Thyroid gland (tissue), 4 donors: ENCODE measurements at regions not wholly inside any gene's neighbourhood (a gene's known extent, or its start where the extent isn't known, plus 50 kb on each side); places are given as distances from the start of the nearest gene placed in this dataset.

Experiments
- DNase-seq, 2 donors: peaks; one replicate each; pipeline ENCODE4 v3.0.0-alpha.2; 2019
- H3K27ac ChIP-seq, 3 donors: fragments of 200-600 bp; sonication (generic); 1 replicate in 2 of 3; 2 replicates in 1 of 3; pipeline ENCODE4 v1.5.1; 2016 to 2019; ENCODE audit warnings: mild to moderate bottlenecking in 1 of 3, moderate library complexity in 1 of 3
- H3K27me3 ChIP-seq: fragments of 200-600 bp; sonication (generic); one replicate; pipeline ENCODE4 v1.5.1; 2019
- H3K36me3 ChIP-seq, 2 donors: fragments of 200-600 bp; sonication (generic); one replicate each; pipeline ENCODE4 v1.5.1; 2016 to 2019
- H3K4me1 ChIP-seq, 2 donors: fragments of 200-600 bp; sonication (generic); one replicate each; pipeline ENCODE4 v1.5.1; 2017 to 2019
- H3K4me3 ChIP-seq, 3 donors: fragments of 200-600 bp; sonication (generic); replicated peaks in 1 of 3; 1 replicate in 2 of 3; 2 replicates in 1 of 3; pipeline ENCODE4 v1.5.1; 2016; ENCODE audit warnings: mild to moderate bottlenecking in 1 of 3
- H3K9me3 ChIP-seq: fragments of 200-600 bp; sonication (generic); one replicate; pipeline ENCODE4 v1.5.1; 2017
- POLR2A ChIP-seq, 2 donors: fragments of 450-650 bp; IDR thresholded peaks; one replicate each; pipeline ENCODE4 v1.6.1; 2017; ENCODE audit warnings: antibody characterized with exemption in 2 of 2, mild to moderate bottlenecking in 2 of 2, moderate library complexity in 1 of 2
- WGBS, 2 donors: methylation state at CpG; one replicate each; pipeline ENCODE4 v1.1.5; 2017; 5-methylcytosine and 5-hydroxymethylcytosine counted together
- intact Hi-C: fragments of 100-400 bp; cut with DNase I; formaldehyde crosslinking; loops from one replicate; pipeline ENCODE4 v1.15.1; 2023
- TF ChIP-seq, protein P1 (sequence below), 6 experiments: fragments of 200-600 bp in 3 of 6; fragments of 450-650 bp in 3 of 6; sonication (generic) in 3 of 6; IDR thresholded peaks; one replicate each; pipeline ENCODE4 v1.5.1; 2016 to 2019; ENCODE audit warnings: antibody characterized with exemption in 6 of 6, mild to moderate bottlenecking in 2 of 6, inconsistent platforms in 1 of 6, moderate library complexity in 1 of 6

DNA sequence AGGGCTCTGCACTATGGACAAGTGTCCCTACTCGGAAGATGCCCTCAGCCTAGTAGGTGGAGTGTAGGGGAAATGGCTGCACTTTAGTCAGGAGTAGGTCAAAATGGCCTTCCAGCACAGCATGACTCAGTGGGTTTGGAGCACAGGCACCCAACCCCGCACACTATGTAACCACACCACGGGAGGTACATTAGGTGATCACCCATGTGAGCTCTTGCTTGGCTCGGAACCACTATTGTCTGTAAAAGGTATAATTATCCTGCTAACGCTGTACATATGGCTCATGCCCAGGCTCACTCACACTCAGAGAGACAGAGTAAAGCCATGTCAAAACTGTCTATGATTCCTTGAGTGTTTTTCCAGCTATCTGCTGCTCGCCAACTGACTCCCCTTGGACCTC is 156.9 kb upstream of the DACH1 start:
- no peaks in the 10 kb centered on the region for H3K9me3 ChIP-seq
- intact Hi-C loops = no loop called here
- DNase-seq = no peak
- H3K27ac ChIP-seq = no peak overlapping the region
- H3K4me1 ChIP-seq = no peaks in the 10 kb centered on the region
- no peak overlapping the region for H3K4me3 ChIP-seq
- 89 to 95% methylated on average over 6 of the region's 6 CpGs for WGBS, 2 donors
- H3K36me3 ChIP-seq = no peaks in the 10 kb centered on the region
- no peaks in the 10 kb centered on the region for H3K27me3 ChIP-seq
- no peak for TF ChIP-seq POLR2A (IDR thresholded peaks at IDR 0.05)

DNA sequence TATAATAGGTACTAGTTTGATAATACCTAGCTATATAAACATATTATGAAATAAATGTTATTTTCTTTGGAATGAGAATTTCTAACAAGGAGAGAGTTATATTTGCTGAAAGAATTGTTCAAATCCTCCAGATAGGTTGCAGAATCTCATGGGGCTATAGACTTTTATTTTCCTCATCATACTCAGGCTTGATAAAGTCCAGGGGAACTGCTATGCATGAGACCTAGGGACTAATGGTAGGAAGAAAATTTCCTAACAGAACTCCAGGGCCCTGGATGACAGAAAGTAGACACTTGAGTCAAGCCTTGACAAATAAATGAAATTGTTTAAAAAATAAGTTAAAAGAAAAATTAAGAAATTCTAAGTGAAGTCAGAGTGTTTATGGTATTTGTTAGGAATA is 138.5 kb upstream of the DACH1 start:
- intact Hi-C loops = no loop called here
- TF ChIP-seq POLR2A (IDR thresholded peaks at IDR 0.05) = no peak
- TF ChIP-seq, protein P1, sequence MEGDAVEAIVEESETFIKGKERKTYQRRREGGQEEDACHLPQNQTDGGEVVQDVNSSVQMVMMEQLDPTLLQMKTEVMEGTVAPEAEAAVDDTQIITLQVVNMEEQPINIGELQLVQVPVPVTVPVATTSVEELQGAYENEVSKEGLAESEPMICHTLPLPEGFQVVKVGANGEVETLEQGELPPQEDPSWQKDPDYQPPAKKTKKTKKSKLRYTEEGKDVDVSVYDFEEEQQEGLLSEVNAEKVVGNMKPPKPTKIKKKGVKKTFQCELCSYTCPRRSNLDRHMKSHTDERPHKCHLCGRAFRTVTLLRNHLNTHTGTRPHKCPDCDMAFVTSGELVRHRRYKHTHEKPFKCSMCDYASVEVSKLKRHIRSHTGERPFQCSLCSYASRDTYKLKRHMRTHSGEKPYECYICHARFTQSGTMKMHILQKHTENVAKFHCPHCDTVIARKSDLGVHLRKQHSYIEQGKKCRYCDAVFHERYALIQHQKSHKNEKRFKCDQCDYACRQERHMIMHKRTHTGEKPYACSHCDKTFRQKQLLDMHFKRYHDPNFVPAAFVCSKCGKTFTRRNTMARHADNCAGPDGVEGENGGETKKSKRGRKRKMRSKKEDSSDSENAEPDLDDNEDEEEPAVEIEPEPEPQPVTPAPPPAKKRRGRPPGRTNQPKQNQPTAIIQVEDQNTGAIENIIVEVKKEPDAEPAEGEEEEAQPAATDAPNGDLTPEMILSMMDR (IDR thresholded peaks at IDR 0.05) = no peak
- H3K4me1 ChIP-seq = no peaks in the 10 kb centered on the region

DNA sequence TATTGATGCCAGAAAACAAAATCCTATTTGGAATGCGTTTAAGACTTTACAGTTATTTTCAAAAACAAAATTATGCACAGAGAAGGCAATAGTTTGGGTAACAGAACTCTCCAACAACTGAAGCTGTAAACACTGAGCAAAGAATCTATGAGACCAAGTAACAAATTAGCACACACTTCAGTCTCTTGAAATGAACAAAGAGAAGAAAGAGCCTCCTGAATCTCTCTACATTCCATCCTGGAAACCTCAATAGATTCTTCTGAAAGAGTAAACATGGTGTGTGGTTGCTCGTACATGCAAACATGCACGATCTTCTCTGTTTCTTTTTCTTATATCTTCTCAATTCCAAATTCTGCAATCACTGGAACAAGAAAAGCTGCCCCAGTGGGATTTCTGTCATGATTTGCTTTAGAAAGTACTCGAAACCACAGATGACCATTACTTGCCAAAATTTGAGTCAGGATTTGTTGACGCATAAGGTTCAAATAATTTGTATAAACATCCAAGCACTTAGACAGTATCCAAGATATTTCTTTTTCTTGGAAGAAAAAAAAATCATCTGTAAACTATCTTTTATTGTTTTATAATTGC is 137.9 kb upstream of the DACH1 start:
- Histone ChIP-seq H3K9me3 (no peaks in the 10 kb centered on the region), H3K36me3 (no peaks in the 10 kb centered on the region), H3K27me3 (no peaks in the 10 kb centered on the region), H3K4me3 (no peak overlapping the region), H3K4me1 (no peaks in the 10 kb centered on the region), H3K27ac (no peak overlapping the region)
- TF ChIP-seq, protein P1 (IDR thresholded peaks at IDR 0.05) = no peak
- TF ChIP-seq POLR2A (IDR thresholded peaks at IDR 0.05) = no peak
- no peak for DNase-seq
- intact Hi-C loops = no loop called here
- WGBS, 2 donors = 61 to 77% methylated on average over 5 of the region's 5 CpGs

More for the DNA sequence above, 138.5 kb upstream of the DACH1 start:
- no peak overlapping the region for H3K27ac ChIP-seq
- DNase-seq = no peak
- no peaks in the 10 kb centered on the region for H3K9me3 ChIP-seq
- H3K27me3 ChIP-seq = no peaks in the 10 kb centered on the region
- no peaks in the 10 kb centered on the region for H3K36me3 ChIP-seq
- H3K4me3 ChIP-seq = no peak overlapping the region

DNA sequence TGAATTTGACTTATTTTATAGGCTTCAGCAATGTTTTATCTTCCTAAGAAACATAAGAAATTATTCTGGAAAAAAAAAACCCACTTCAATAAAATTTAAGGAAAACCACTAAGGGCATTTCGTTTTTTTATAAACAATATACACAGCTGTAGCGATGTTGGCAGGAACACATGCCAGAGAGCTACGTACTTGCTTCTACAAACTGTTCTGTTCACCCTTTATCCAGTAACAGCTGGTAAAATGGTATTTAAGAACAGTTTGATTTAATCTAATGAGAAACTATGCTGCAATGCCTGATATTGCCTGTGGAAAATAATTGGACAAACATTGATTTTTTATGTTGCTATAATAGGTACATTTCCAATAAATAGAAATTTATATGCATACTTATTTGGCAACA is 137.2 kb upstream of the DACH1 start:
- 55 to 78% methylated on average over 3 of the region's 3 CpGs for WGBS, 2 donors
- Histone ChIP-seq H3K9me3 (no peaks in the 10 kb centered on the region), H3K4me3 (no peak overlapping the region), H3K27me3 (no peaks in the 10 kb centered on the region), H3K36me3 (no peaks in the 10 kb centered on the region), H3K27ac (no peak overlapping the region), H3K4me1 (no peaks in the 10 kb centered on the region)
- DNase-seq = no peak
- intact Hi-C loops = no loop called here
- TF ChIP-seq, protein P1 (IDR thresholded peaks at IDR 0.05) = no peak
- TF ChIP-seq POLR2A (IDR thresholded peaks at IDR 0.05) = no peak

DNA sequence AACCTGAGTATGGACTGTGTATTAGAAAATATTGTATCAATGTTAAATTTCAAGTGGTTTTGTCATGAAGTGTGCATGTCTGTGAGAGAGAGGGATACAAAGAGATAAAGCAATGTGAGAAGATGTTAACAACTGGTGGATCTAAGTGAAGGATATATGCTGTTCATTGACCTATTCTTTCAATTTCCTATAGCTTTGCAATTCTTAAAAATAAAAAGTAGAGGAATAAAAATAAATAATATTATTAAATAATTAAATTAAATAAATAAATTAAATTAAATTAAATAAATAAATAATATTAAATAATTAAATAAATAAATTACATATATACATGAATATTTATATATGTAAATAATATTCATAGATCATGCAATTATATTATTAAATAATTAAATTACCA is 131.2 kb upstream of the DACH1 start:
- H3K27me3 ChIP-seq = no peaks in the 10 kb centered on the region
- DNase-seq = no peak
- no peaks in the 10 kb centered on the region for H3K36me3 ChIP-seq
- TF ChIP-seq POLR2A (IDR thresholded peaks at IDR 0.05) = no peak
- TF ChIP-seq, protein P1 (IDR thresholded peaks at IDR 0.05) = no peak
- no peak overlapping the region for H3K4me3 ChIP-seq
- no peaks in the 10 kb centered on the region for H3K9me3 ChIP-seq
- intact Hi-C loops = no loop called here
- no peaks in the 10 kb centered on the region for H3K4me1 ChIP-seq
- H3K27ac ChIP-seq = no peak overlapping the region

DNA sequence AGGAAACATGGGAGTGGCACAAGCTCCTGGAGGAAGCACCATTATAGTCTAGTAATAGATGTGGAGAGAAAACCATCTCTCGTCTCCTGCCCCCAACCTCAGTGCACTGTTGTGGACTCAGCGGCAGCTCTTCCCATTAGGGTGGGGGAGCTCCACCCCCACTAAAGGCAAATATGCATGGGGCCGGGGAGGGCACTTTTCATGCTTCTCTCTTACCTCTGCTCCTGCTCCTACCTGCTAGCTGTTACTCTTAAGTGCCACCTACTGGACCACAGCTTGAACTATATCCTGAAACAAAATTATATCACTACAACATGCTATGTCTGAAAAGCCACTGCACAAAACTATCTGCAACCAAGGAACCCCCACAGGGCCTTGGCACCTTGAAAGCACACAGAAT is 112.6 kb upstream of the DACH1 start:
- no peaks in the 10 kb centered on the region for H3K9me3 ChIP-seq
- H3K27ac ChIP-seq = no peak overlapping the region
- intact Hi-C loops = no loop called here
- no peak for TF ChIP-seq POLR2A (IDR thresholded peaks at IDR 0.05)
- TF ChIP-seq, protein P1 (IDR thresholded peaks at IDR 0.05) = no peak
- no peaks in the 10 kb centered on the region for H3K27me3 ChIP-seq
- no peaks in the 10 kb centered on the region for H3K36me3 ChIP-seq
- no peaks in the 10 kb centered on the region for H3K4me1 ChIP-seq
- H3K4me3 ChIP-seq = no peak overlapping the region
- no peak for DNase-seq
- WGBS, 2 donors = 9 to 25% methylated on average over 3 of the region's 3 CpGs
